Mucosa of descending colon (tissue), 3 donors: ENCODE measurements at regions not wholly inside any gene's neighbourhood (a gene's known extent, or its start where the extent isn't known, plus 50 kb on each side); places are given as distances from the start of the nearest gene placed in this dataset.

Experiments
- ATAC-seq: fragments of 200-7000 bp; cut with Tn5 transposase; one replicate; pipeline ENCODE4 v1.9.1; 2020; ENCODE audit warnings: mild to moderate bottlenecking, moderate library complexity
- DNase-seq, 3 donors: peaks; one replicate each; pipeline ENCODE4 v3.0.0-alpha.2; 2020
- H3K36me3 ChIP-seq: fragments of 200-600 bp; one replicate; pipeline ENCODE4 v1.8.0; 2021; ENCODE audit warnings: low read depth, mild to moderate bottlenecking
- H3K4me1 ChIP-seq: fragments of 200-600 bp; one replicate; pipeline ENCODE4 v1.8.0; 2021; ENCODE audit warnings: low read depth, mild to moderate bottlenecking
- H3K4me3 ChIP-seq: fragments of 200-600 bp; one replicate; pipeline ENCODE4 v1.8.0; 2021; ENCODE audit warnings: mild to moderate bottlenecking
- H3K9me3 ChIP-seq: fragments of 200-600 bp; one replicate; pipeline ENCODE4 v1.8.0; 2021; ENCODE audit warnings: mild to moderate bottlenecking
- CTCF ChIP-seq: fragments of 200-600 bp; IDR thresholded peaks from one replicate; pipeline ENCODE4 v1.8.0; 2022; ENCODE audit warnings: antibody characterized with exemption, mild to moderate bottlenecking
- intact Hi-C, 2 donors: fragments of 100-400 bp; cut with DNase I in 1 of 2; cut with micrococcal nuclease in 1 of 2; formaldehyde crosslinking; loops; one replicate each; pipeline versions ENCODE4 v1.11.0 to v1.11.1; 2022; cut with DNase I, micrococcal nuclease
- donor health status: DM: no; HTN: no; CAD: no; lungs with moderate emphysema.
- donor health status: DM: no; HTN: no; CAD: no.
- donor health status: DM: no; HTN: yes; CAD: no.

- intact Hi-C loops, result no loop called here
- Histone ChIP-seq H3K4me1 (no peaks in the 10 kb centered on the region), H3K9me3 (no peaks in the 10 kb centered on the region), H3K36me3 (no peaks in the 10 kb centered on the region), H3K4me3 (no peak overlapping the region)
- ATAC-seq (no peak), DNase-seq (no peak)
- no peak for TF ChIP-seq CTCF
Observed at GRCh38 chr2:51998890-51999289, 967.0 kb upstream of the NRXN1 start.

GRCh38 chr2:51997571-51997970 is 965.6 kb upstream of the NRXN1 start:
- DNase-seq (no peak), ATAC-seq (no peak)
- Histone ChIP-seq H3K36me3 (no peaks in the 10 kb centered on the region), H3K4me1 (no peaks in the 10 kb centered on the region), H3K4me3 (no peak overlapping the region), H3K9me3 (no peaks in the 10 kb centered on the region)
- TF ChIP-seq CTCF, result no peak
- intact Hi-C loops, result no loop called here

GRCh38 chr2:51995293-51995692 is 963.4 kb upstream of the NRXN1 start:
- ATAC-seq (no peak), DNase-seq (no peak)
- Histone ChIP-seq H3K4me3 (no peak overlapping the region), H3K36me3 (no peaks in the 10 kb centered on the region), H3K4me1 (no peaks in the 10 kb centered on the region), H3K9me3 (no peaks in the 10 kb centered on the region)
- intact Hi-C loops, result no loop called here
- TF ChIP-seq CTCF, result no peak

- intact Hi-C loops, result no loop called here
- ATAC-seq, result no peak
Observed at GRCh38 chr2:51994123-51994763, 962.3 kb upstream of the NRXN1 start.

GRCh38 chr2:51990684-51991083 is 958.8 kb upstream of the NRXN1 start:
- no peaks in the 10 kb centered on the region for H3K4me1 ChIP-seq
- H3K36me3 ChIP-seq, result no peaks in the 10 kb centered on the region
- no peaks in the 10 kb centered on the region for H3K9me3 ChIP-seq
- DNase-seq (no peak), ATAC-seq (no peak)
- intact Hi-C loops, result no loop called here
- no peak for TF ChIP-seq CTCF
- H3K4me3 ChIP-seq, result no peak overlapping the region

More at GRCh38 chr2:51994123-51994763, 962.3 kb upstream of the NRXN1 start:
- DNase-seq, result no peak
- Histone ChIP-seq H3K4me3 (no peak overlapping the region), H3K9me3 (no peaks in the 10 kb centered on the region), H3K4me1 (no peaks in the 10 kb centered on the region), H3K36me3 (no peaks in the 10 kb centered on the region)
- no peak for TF ChIP-seq CTCF

- ATAC-seq (no peak), DNase-seq (no peak)
- H3K4me3 ChIP-seq, result no peak overlapping the region
- H3K36me3 ChIP-seq, result no peaks in the 10 kb centered on the region
- no peaks in the 10 kb centered on the region for H3K9me3 ChIP-seq
- intact Hi-C loops, result no loop called here
- TF ChIP-seq CTCF, result no peak
- H3K4me1 ChIP-seq, result no peaks in the 10 kb centered on the region
Observed at GRCh38 chr2:51986101-51986500, 954.2 kb upstream of the NRXN1 start.
